Mesodermal cell (in vitro differentiated cells): ENCODE measurements at regions not wholly inside any gene's neighbourhood (a gene's known extent, or its start where the extent isn't known, plus 50 kb on each side); places are given as distances from the start of the nearest gene placed in this dataset.
A peak's percentile ranks its signal among the peaks of the same experiment; 100 is the strongest.

Source experiments
- H3K27ac ChIP-seq: 2 replicates; pipeline ENCODE4 v1.7.0; 2013; ENCODE audit warnings: mild to moderate bottlenecking, low read depth, low read length, moderate library complexity; ENCODE audit not compliant: severe bottlenecking
- H3K36me3 ChIP-seq: 2 replicates; pipeline ENCODE4 v1.7.1; 2013; ENCODE audit warnings: mild to moderate bottlenecking, low read length, moderate library complexity; ENCODE audit not compliant: control insufficient read depth, insufficient read depth
- H3K4me1 ChIP-seq: one replicate; pipeline ENCODE4 v1.7.1; 2013; ENCODE audit warnings: mild to moderate bottlenecking, low read length; ENCODE audit not compliant: insufficient read depth, control insufficient read depth, poor library complexity, severe bottlenecking
- H3K4me3 ChIP-seq: 2 replicates; pipeline ENCODE4 v1.7.0; 2013; ENCODE audit warnings: low read length, control low read depth, mild to moderate bottlenecking; ENCODE audit not compliant: insufficient read depth, poor library complexity, severe bottlenecking; ENCODE audit errors: extremely low read depth
- H3K9me3 ChIP-seq: 2 replicates; pipeline ENCODE4 v1.7.1; 2013; ENCODE audit warnings: mild to moderate bottlenecking, low read length, moderate library complexity; ENCODE audit not compliant: control insufficient read depth
- WGBS, 2 experiments: methylation state at CpG; one replicate each; pipeline ENCODE4 v1.1.5; 2013; ENCODE audit warnings: missing lambda C conversion rate in 2 of 2; ENCODE audit not compliant: insufficient coverage in 2 of 2; 5-methylcytosine and 5-hydroxymethylcytosine counted together

- Histone ChIP-seq H3K36me3 (no peaks in the 10 kb centered on the region), H3K4me1 (no peaks in the 10 kb centered on the region), H3K9me3 (no peaks in the 10 kb centered on the region), H3K27ac (no peak overlapping the region), H3K4me3 (no peak overlapping the region)
- whole genome bisulfite sequencing, 2 experiments = 88 to 89% methylated on average over 5 to 6 of the region's 6 CpGs
These were observed 78.7 kb upstream of the CXCL12 start for GRCh38 chr10:44463511-44464121.

GRCh38 chr10:44464503-44464902 lies 79.6 kb upstream of the CXCL12 start:
- H3K36me3 ChIP-seq = no peaks in the 10 kb centered on the region
- H3K4me3 ChIP-seq = no peak overlapping the region
- no CpG with 5 or more reads among the region's 2 CpGs for WGBS, 2 experiments
- no peaks in the 10 kb centered on the region for H3K4me1 ChIP-seq
- H3K9me3 ChIP-seq = no peaks in the 10 kb centered on the region
- H3K27ac ChIP-seq = no peak overlapping the region

GRCh38 chr10:44465401-44466115 lies 80.7 kb upstream of the CXCL12 start:
- H3K4me3 ChIP-seq = no peak overlapping the region
- no peaks in the 10 kb centered on the region for H3K9me3 ChIP-seq
- peak overlapping the region; percentile 52 for H3K27ac ChIP-seq
- H3K36me3 ChIP-seq = no peaks in the 10 kb centered on the region
- WGBS, 2 experiments = 53 to 66% methylated on average over 4 to 6 of the region's 11 CpGs
- H3K4me1 ChIP-seq = no peaks in the 10 kb centered on the region

- Histone ChIP-seq H3K4me3 (no peak overlapping the region), H3K4me1 (no peaks in the 10 kb centered on the region), H3K9me3 (no peaks in the 10 kb centered on the region), H3K27ac (no peak overlapping the region), H3K36me3 (no peaks in the 10 kb centered on the region)
- WGBS, 2 experiments = 71% methylated on average over 1 of the region's 2 CpGs; no CpG with 5 or more reads in 1 of the 2 experiments
These were observed 81.3 kb upstream of the CXCL12 start for GRCh38 chr10:44466236-44466635.

- 57 to 64% methylated on average over 1 to 2 of the region's 2 CpGs for WGBS, 2 experiments
- no peak overlapping the region for H3K27ac ChIP-seq
- no peaks in the 10 kb centered on the region for H3K4me1 ChIP-seq
- no peak overlapping the region for H3K4me3 ChIP-seq
- H3K36me3 ChIP-seq = no peaks in the 10 kb centered on the region
- no peaks in the 10 kb centered on the region for H3K9me3 ChIP-seq
These were observed 82.2 kb upstream of the CXCL12 start for GRCh38 chr10:44467090-44467489.

GRCh38 chr10:44467900-44468299 lies 83.0 kb upstream of the CXCL12 start:
- H3K4me1 ChIP-seq = no peaks in the 10 kb centered on the region
- no peak overlapping the region for H3K27ac ChIP-seq
- no peaks in the 10 kb centered on the region for H3K36me3 ChIP-seq
- no peak overlapping the region for H3K4me3 ChIP-seq
- H3K9me3 ChIP-seq = no peaks in the 10 kb centered on the region
- 98 to 100% methylated on average over 4 of the region's 4 CpGs for WGBS, 2 experiments

- WGBS, 2 experiments = 92 to 100% methylated on average over 8 to 10 of the region's 11 CpGs
- Histone ChIP-seq H3K36me3 (no peaks in the 10 kb centered on the region), H3K4me3 (no peak overlapping the region), H3K4me1 (no peaks in the 10 kb centered on the region), H3K9me3 (no peaks in the 10 kb centered on the region), H3K27ac (no peak overlapping the region)
These were observed 83.6 kb upstream of the CXCL12 start for GRCh38 chr10:44468525-44468924.

- Histone ChIP-seq H3K27ac (no peak overlapping the region), H3K4me1 (no peaks in the 10 kb centered on the region), H3K9me3 (no peaks in the 10 kb centered on the region), H3K4me3 (no peak overlapping the region), H3K36me3 (no peaks in the 10 kb centered on the region)
- WGBS, 2 experiments = 69 to 85% methylated on average over 2 to 3 of the region's 4 CpGs
These were observed 84.1 kb upstream of the CXCL12 start for GRCh38 chr10:44468965-44469364.

GRCh38 chr10:44470784-44471183 lies 85.9 kb upstream of the CXCL12 start:
- 83% methylated on average over 1 of the region's 2 CpGs; no CpG with 5 or more reads in 1 of the 2 experiments for WGBS, 2 experiments
- Histone ChIP-seq H3K9me3 (no peaks in the 10 kb centered on the region), H3K4me1 (no peaks in the 10 kb centered on the region), H3K4me3 (no peak overlapping the region), H3K27ac (no peak overlapping the region), H3K36me3 (no peaks in the 10 kb centered on the region)

GRCh38 chr10:44471410-44471809 lies 86.5 kb upstream of the CXCL12 start:
- H3K4me1 ChIP-seq = no peaks in the 10 kb centered on the region
- H3K9me3 ChIP-seq = no peaks in the 10 kb centered on the region
- H3K4me3 ChIP-seq = no peak overlapping the region
- 88 to 90% methylated on average over 4 of the region's 5 CpGs for WGBS, 2 experiments
- no peaks in the 10 kb centered on the region for H3K36me3 ChIP-seq
- no peak overlapping the region for H3K27ac ChIP-seq

- H3K4me3 ChIP-seq = no peak overlapping the region
These were observed 88.2 kb upstream of the CXCL12 start for GRCh38 chr10:44473146-44473545.

More at GRCh38 chr10:44473146-44473545, 88.2 kb upstream of the CXCL12 start:
- Histone ChIP-seq H3K27ac (no peak overlapping the region), H3K4me1 (no peaks in the 10 kb centered on the region), H3K9me3 (no peaks in the 10 kb centered on the region), H3K36me3 (no peaks in the 10 kb centered on the region)
- WGBS, 2 experiments = 73 to 77% methylated on average over 2 to 3 of the region's 3 CpGs
